ENCODE measurements at regions not wholly inside any gene's neighbourhood (a gene's known extent, or its start where the extent isn't known, plus 50 kb on each side); places are given as distances from the start of the nearest gene placed in this dataset.

- no peak for TF ChIP-seq CTCF (IDR thresholded peaks at IDR 0.05)
- no peak for TF ChIP-seq POLR2AphosphoS5 (IDR thresholded peaks at IDR 0.05)
Observed at GRCh38 chr13:31433207-31433606, 233.4 kb downstream of the B3GLCT start.

All from esophagus muscularis mucosa (tissue), 3 donors.